SK-N-SH treated with all-trans-retinoic acid at 6 μM for 48 hours (cell line): ENCODE measurements at regions not wholly inside any gene's neighbourhood (a gene's known extent, or its start where the extent isn't known, plus 50 kb on each side); places are given as distances from the start of the nearest gene placed in this dataset.

ENCODE experiments used
- ATAC-seq: fragments of 200-7000 bp; cut with Tn5 transposase; 3 replicates; pipeline ENCODE4 v1.9.1; 2020; ENCODE audit warnings: mild to moderate bottlenecking, moderate library complexity
- ARNTL ChIP-seq: fragments of 450-650 bp; formaldehyde crosslinking; IDR thresholded peaks from 2 replicates; pipeline ENCODE4 v1.5.0; 2020; ENCODE audit warnings: low read depth, mild to moderate bottlenecking, moderate library complexity, borderline replicate concordance
- BACH2 ChIP-seq: fragments of 250-450 bp; sonication (Bioruptor Pico); IDR thresholded peaks from 2 replicates; pipeline ENCODE4 v1.9.0; 2021; ENCODE audit warnings: mild to moderate bottlenecking, borderline replicate concordance
- CSDC2 ChIP-seq: fragments of 250-450 bp; sonication (Bioruptor Pico); IDR thresholded peaks from 2 replicates; pipeline ENCODE4 v1.5.0; 2020; ENCODE audit warnings: mild to moderate bottlenecking, moderate library complexity
- ESRRG ChIP-seq: fragments of 250-450 bp; sonication (Bioruptor Pico); IDR thresholded peaks from 2 replicates; pipeline ENCODE4 v1.6.1; 2021; ENCODE audit warnings: mild to moderate bottlenecking
- GLIS3 ChIP-seq: fragments of 250-450 bp; sonication (Bioruptor Pico); IDR thresholded peaks from 2 replicates; pipeline ENCODE4 v1.5.0; 2020; ENCODE audit warnings: mild to moderate bottlenecking, moderate library complexity
- OSR1 ChIP-seq: fragments of 250-450 bp; sonication (Bioruptor Pico); IDR thresholded peaks from 2 replicates; pipeline ENCODE4 v1.8.0; 2022; ENCODE audit warnings: moderate library complexity, mild to moderate bottlenecking, inconsistent platforms
- POU6F1 ChIP-seq: fragments of 250-450 bp; sonication (Bioruptor Pico); IDR thresholded peaks from 2 replicates; pipeline ENCODE4 v1.8.0; 2021; ENCODE audit warnings: low read depth, mild to moderate bottlenecking, moderate library complexity, borderline replicate concordance
- PPARA ChIP-seq: fragments of 250-450 bp; sonication (Bioruptor Pico); IDR thresholded peaks from 2 replicates; pipeline ENCODE4 v1.5.0; 2020; ENCODE audit warnings: mild to moderate bottlenecking, borderline replicate concordance
- SNAI2 ChIP-seq: fragments of 250-450 bp; sonication (Bioruptor Pico); IDR thresholded peaks from 2 replicates; pipeline ENCODE4 v1.5.0; 2020; ENCODE audit warnings: mild to moderate bottlenecking, moderate library complexity
- TCF4 ChIP-seq: fragments of 250-450 bp; sonication (Bioruptor Pico); IDR thresholded peaks from 2 replicates; pipeline ENCODE4 v1.8.0; 2021; ENCODE audit warnings: mild to moderate bottlenecking, moderate library complexity, borderline replicate concordance
- TOX ChIP-seq: fragments of 250-450 bp; sonication (Bioruptor Pico); IDR thresholded peaks from 2 replicates; pipeline ENCODE4 v1.8.0; 2021; ENCODE audit warnings: mild to moderate bottlenecking, moderate library complexity, borderline replicate concordance
- TSHZ2 ChIP-seq: fragments of 250-450 bp; sonication (Bioruptor Pico); IDR thresholded peaks from 2 replicates; pipeline ENCODE4 v1.5.0; 2020; ENCODE audit warnings: mild to moderate bottlenecking, moderate library complexity
- ZC3H10 ChIP-seq: fragments of 250-450 bp; sonication (Bioruptor Pico); IDR thresholded peaks from 2 replicates; pipeline ENCODE4 v1.5.1; 2021; ENCODE audit warnings: mild to moderate bottlenecking, moderate library complexity
- ZFP3 ChIP-seq: fragments of 250-450 bp; sonication (Bioruptor Pico); IDR thresholded peaks from 2 replicates; pipeline ENCODE4 v1.5.0; 2020; ENCODE audit warnings: mild to moderate bottlenecking, moderate library complexity
- ZFP30 ChIP-seq: fragments of 450-650 bp; formaldehyde crosslinking; IDR thresholded peaks from 2 replicates; pipeline ENCODE4 v1.5.0; 2022; ENCODE audit warnings: mild to moderate bottlenecking, moderate library complexity
- ZNF565 ChIP-seq: fragments of 450-650 bp; formaldehyde crosslinking; conservative IDR thresholded peaks from 2 replicates; pipeline ENCODE4 v1.5.0; 2020; ENCODE audit warnings: low read depth, mild to moderate bottlenecking, moderate library complexity
- ZNF70 ChIP-seq: fragments of 450-650 bp; formaldehyde crosslinking; IDR thresholded peaks from 2 replicates; pipeline ENCODE4 v1.5.0; 2020; ENCODE audit warnings: mild to moderate bottlenecking, moderate library complexity
- ZNF8 ChIP-seq: fragments of 450-650 bp; formaldehyde crosslinking; IDR thresholded peaks from 2 replicates; pipeline ENCODE4 v1.5.0; 2020; ENCODE audit warnings: mild to moderate bottlenecking, moderate library complexity
- TF ChIP-seq, protein P1 (sequence below): fragments of 250-450 bp; sonication (Bioruptor Pico); IDR thresholded peaks from 2 replicates; pipeline ENCODE4 v1.5.1; 2020; ENCODE audit warnings: low read depth, mild to moderate bottlenecking, moderate library complexity
- TF ChIP-seq, protein P2 (sequence below): fragments of 250-450 bp; sonication (Bioruptor Pico); IDR thresholded peaks from 2 replicates; pipeline ENCODE4 v1.8.0; 2020; ENCODE audit warnings: mild to moderate bottlenecking, moderate library complexity, borderline replicate concordance
- TF ChIP-seq, protein P3 (sequence below): fragments of 250-450 bp; sonication (Bioruptor Pico); IDR thresholded peaks from 2 replicates; pipeline ENCODE4 v1.5.1; 2021; ENCODE audit warnings: mild to moderate bottlenecking, moderate library complexity

GRCh38 chr3:144197582-144197981 is 226.0 kb downstream of the DIPK2A start:
- ATAC-seq: no peak
- TF ChIP-seq, protein P1, sequence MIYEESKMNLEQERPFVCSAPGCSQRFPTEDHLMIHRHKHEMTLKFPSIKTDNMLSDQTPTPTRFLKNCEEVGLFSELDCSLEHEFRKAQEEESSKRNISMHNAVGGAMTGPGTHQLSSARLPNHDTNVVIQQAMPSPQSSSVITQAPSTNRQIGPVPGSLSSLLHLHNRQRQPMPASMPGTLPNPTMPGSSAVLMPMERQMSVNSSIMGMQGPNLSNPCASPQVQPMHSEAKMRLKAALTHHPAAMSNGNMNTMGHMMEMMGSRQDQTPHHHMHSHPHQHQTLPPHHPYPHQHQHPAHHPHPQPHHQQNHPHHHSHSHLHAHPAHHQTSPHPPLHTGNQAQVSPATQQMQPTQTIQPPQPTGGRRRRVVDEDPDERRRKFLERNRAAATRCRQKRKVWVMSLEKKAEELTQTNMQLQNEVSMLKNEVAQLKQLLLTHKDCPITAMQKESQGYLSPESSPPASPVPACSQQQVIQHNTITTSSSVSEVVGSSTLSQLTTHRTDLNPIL (CRISPR knock-in tag): no peak
- TF ChIP-seq BACH2 (no peak), ZNF565 (CRISPR knock-in tag) (no peak), TCF4 (no peak), ZNF8 (CRISPR knock-in tag) (no peak), TSHZ2 (CRISPR knock-in tag) (no peak), ZNF70 (no peak), TOX (no peak), GLIS3 (CRISPR knock-in tag) (no peak), CSDC2 (no peak), POU6F1 (no peak)
- TF ChIP-seq, protein P2, sequence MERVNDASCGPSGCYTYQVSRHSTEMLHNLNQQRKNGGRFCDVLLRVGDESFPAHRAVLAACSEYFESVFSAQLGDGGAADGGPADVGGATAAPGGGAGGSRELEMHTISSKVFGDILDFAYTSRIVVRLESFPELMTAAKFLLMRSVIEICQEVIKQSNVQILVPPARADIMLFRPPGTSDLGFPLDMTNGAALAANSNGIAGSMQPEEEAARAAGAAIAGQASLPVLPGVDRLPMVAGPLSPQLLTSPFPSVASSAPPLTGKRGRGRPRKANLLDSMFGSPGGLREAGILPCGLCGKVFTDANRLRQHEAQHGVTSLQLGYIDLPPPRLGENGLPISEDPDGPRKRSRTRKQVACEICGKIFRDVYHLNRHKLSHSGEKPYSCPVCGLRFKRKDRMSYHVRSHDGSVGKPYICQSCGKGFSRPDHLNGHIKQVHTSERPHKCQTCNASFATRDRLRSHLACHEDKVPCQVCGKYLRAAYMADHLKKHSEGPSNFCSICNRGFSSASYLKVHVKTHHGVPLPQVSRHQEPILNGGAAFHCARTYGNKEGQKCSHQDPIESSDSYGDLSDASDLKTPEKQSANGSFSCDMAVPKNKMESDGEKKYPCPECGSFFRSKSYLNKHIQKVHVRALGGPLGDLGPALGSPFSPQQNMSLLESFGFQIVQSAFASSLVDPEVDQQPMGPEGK: no peak
- TF ChIP-seq, all 23 proteins: peak for 0

- no peak for ATAC-seq
- TF ChIP-seq POU6F1 (no peak), ARNTL (CRISPR knock-in tag) (no peak), CSDC2 (no peak), GLIS3 (CRISPR knock-in tag) (no peak), ZNF8 (CRISPR knock-in tag) (no peak), TSHZ2 (CRISPR knock-in tag) (no peak), PPARA (no peak), ZNF565 (CRISPR knock-in tag) (no peak), ZNF70 (no peak), ESRRG (CRISPR knock-in tag) (no peak), OSR1 (CRISPR knock-in tag) (no peak), TOX (no peak), BACH2 (no peak), ZC3H10 (CRISPR knock-in tag) (no peak), SNAI2 (no peak), ZFP30 (CRISPR knock-in tag) (no peak), ZFP3 (no peak)
- TF ChIP-seq, protein P3, sequence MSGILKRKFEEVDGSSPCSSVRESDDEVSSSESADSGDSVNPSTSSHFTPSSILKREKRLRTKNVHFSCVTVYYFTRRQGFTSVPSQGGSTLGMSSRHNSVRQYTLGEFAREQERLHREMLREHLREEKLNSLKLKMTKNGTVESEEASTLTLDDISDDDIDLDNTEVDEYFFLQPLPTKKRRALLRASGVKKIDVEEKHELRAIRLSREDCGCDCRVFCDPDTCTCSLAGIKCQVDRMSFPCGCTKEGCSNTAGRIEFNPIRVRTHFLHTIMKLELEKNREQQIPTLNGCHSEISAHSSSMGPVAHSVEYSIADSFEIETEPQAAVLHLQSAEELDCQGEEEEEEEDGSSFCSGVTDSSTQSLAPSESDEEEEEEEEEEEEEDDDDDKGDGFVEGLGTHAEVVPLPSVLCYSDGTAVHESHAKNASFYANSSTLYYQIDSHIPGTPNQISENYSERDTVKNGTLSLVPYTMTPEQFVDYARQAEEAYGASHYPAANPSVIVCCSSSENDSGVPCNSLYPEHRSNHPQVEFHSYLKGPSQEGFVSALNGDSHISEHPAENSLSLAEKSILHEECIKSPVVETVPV (CRISPR knock-in tag): no peak
- TF ChIP-seq, protein P2: no peak
Observed at GRCh38 chr3:144200004-144200403, 228.4 kb downstream of the DIPK2A start.
